ENCODE measurements at regions not wholly inside any gene's neighbourhood (a gene's known extent, or its start where the extent isn't known, plus 50 kb on each side); places are given as distances from the start of the nearest gene placed in this dataset.
"Not testable (repeated sequence)": the region's sequence is repeated elsewhere in the genome, so short reads cannot be mapped to it uniquely, and the experiment has no call there.

GRCh38 chr2:91499431-91500050 lies 2808.1 kb downstream of the RPIA start:
- H3K36me3 ChIP-seq; H3K27ac ChIP-seq; H3K27me3 ChIP-seq; H3K9me3 ChIP-seq; ATAC-seq; H3K4me1 ChIP-seq; H3K4me3 ChIP-seq; intact Hi-C loops (cut with DNase I): not testable (repeated sequence)
- peak in 1 of 4 donors; percentile 83 for DNase-seq

GRCh38 chr2:91500246-91500977 lies 2808.9 kb downstream of the RPIA start:
- H3K4me1 ChIP-seq; H3K9me3 ChIP-seq; ATAC-seq; H3K36me3 ChIP-seq; H3K27me3 ChIP-seq; H3K4me3 ChIP-seq; H3K27ac ChIP-seq; intact Hi-C loops (cut with DNase I): not testable (repeated sequence)
- DNase-seq = peak in 1 of 4 donors; percentile 82

GRCh38 chr2:91500978-91501310 lies 2809.5 kb downstream of the RPIA start:
- H3K27ac ChIP-seq; H3K9me3 ChIP-seq; DNase-seq; H3K4me3 ChIP-seq; H3K36me3 ChIP-seq; H3K4me1 ChIP-seq; H3K27me3 ChIP-seq; ATAC-seq; intact Hi-C loops (cut with DNase I): not testable (repeated sequence)

- H3K9me3 ChIP-seq; H3K27ac ChIP-seq; ATAC-seq; H3K4me1 ChIP-seq; H3K4me3 ChIP-seq; intact Hi-C loops (cut with DNase I); H3K27me3 ChIP-seq; H3K36me3 ChIP-seq: not testable (repeated sequence)
- peak in 1 of 4 donors; percentile 49 for DNase-seq
Measured at GRCh38 chr2:91501481-91502080, 2810.1 kb downstream of the RPIA start.

- ATAC-seq; H3K36me3 ChIP-seq; H3K4me1 ChIP-seq; DNase-seq; intact Hi-C loops (cut with DNase I); H3K9me3 ChIP-seq; H3K27ac ChIP-seq; H3K27me3 ChIP-seq; H3K4me3 ChIP-seq: not testable (repeated sequence)
Measured at GRCh38 chr2:91503572-91503958, 2812.1 kb downstream of the RPIA start.

- H3K9me3 ChIP-seq; H3K27ac ChIP-seq; H3K4me1 ChIP-seq; ATAC-seq; H3K36me3 ChIP-seq; intact Hi-C loops (cut with DNase I); H3K4me3 ChIP-seq; H3K27me3 ChIP-seq: not testable (repeated sequence)
- peak in 2 of 4 donors; percentile 23 to 80 for DNase-seq
Measured at GRCh38 chr2:91503959-91504741, 2812.7 kb downstream of the RPIA start.

GRCh38 chr2:91508816-91509215 lies 2817.3 kb downstream of the RPIA start:
- H3K4me3 ChIP-seq; intact Hi-C loops (cut with DNase I); H3K27ac ChIP-seq; H3K4me1 ChIP-seq; H3K9me3 ChIP-seq; H3K27me3 ChIP-seq; ATAC-seq; H3K36me3 ChIP-seq: not testable (repeated sequence)
- peak in 1 of 4 donors; percentile 38 for DNase-seq

GRCh38 chr2:91509276-91509675 lies 2817.8 kb downstream of the RPIA start:
- peak in 1 of 4 donors; percentile 48 for DNase-seq
- H3K27ac ChIP-seq; H3K9me3 ChIP-seq; intact Hi-C loops (cut with DNase I); ATAC-seq; H3K27me3 ChIP-seq; H3K36me3 ChIP-seq; H3K4me3 ChIP-seq; H3K4me1 ChIP-seq: not testable (repeated sequence)

GRCh38 chr2:91511166-91511565 lies 2819.7 kb downstream of the RPIA start:
- intact Hi-C loops (cut with DNase I); H3K4me3 ChIP-seq; H3K27me3 ChIP-seq; H3K9me3 ChIP-seq; H3K36me3 ChIP-seq; H3K4me1 ChIP-seq; H3K27ac ChIP-seq; ATAC-seq: not testable (repeated sequence)
- DNase-seq = peak in 1 of 4 donors; percentile 14

GRCh38 chr2:91515966-91516365 lies 2824.5 kb downstream of the RPIA start:
- intact Hi-C loops (cut with DNase I); H3K27ac ChIP-seq; H3K9me3 ChIP-seq; H3K4me1 ChIP-seq; H3K36me3 ChIP-seq; ATAC-seq; H3K4me3 ChIP-seq; H3K27me3 ChIP-seq: not testable (repeated sequence)
- peak in 1 of 4 donors; percentile 61 for DNase-seq

GRCh38 chr2:91516669-91517068 lies 2825.2 kb downstream of the RPIA start:
- H3K4me3 ChIP-seq; H3K27me3 ChIP-seq; H3K4me1 ChIP-seq; H3K9me3 ChIP-seq; H3K27ac ChIP-seq; intact Hi-C loops (cut with DNase I); H3K36me3 ChIP-seq; ATAC-seq: not testable (repeated sequence)
- peak in 1 of 4 donors; percentile 23 for DNase-seq

GRCh38 chr2:91517846-91518245 lies 2826.4 kb downstream of the RPIA start:
- H3K27me3 ChIP-seq = not testable (repeated sequence)

GRCh38 chr2:91518361-91518981 lies 2827.0 kb downstream of the RPIA start:
- H3K9me3 ChIP-seq; ATAC-seq; intact Hi-C loops (cut with DNase I); H3K27ac ChIP-seq; H3K4me1 ChIP-seq; H3K36me3 ChIP-seq; H3K4me3 ChIP-seq; H3K27me3 ChIP-seq: not testable (repeated sequence)
- DNase-seq = peak in 1 of 4 donors; percentile 65

More at GRCh38 chr2:91517846-91518245, 2826.4 kb downstream of the RPIA start:
- H3K9me3 ChIP-seq; H3K36me3 ChIP-seq; H3K27ac ChIP-seq; H3K4me3 ChIP-seq; ATAC-seq; intact Hi-C loops (cut with DNase I); H3K4me1 ChIP-seq: not testable (repeated sequence)
- DNase-seq = peak in 1 of 4 donors; percentile 61

Data from left lung (tissue), 4 donors.